ENCODE measurements at regions not wholly inside any gene's neighbourhood (a gene's known extent, or its start where the extent isn't known, plus 50 kb on each side); places are given as distances from the start of the nearest gene placed in this dataset.
A peak's percentile ranks its signal among the peaks of the same experiment; 100 is the strongest.

- ATAC-seq (no peak), FAIRE-seq (no peak), DNase-seq (no peak)
- H3K4me1 ChIP-seq = no peaks in the 10 kb centered on the region
- no peak overlapping the region for H3K27ac ChIP-seq
- TF ChIP-seq CTCF (IDR thresholded peaks at IDR 0.05) = no peak
- no peaks in the 10 kb centered on the region for H3K27me3 ChIP-seq
- intact Hi-C loops (cut with DNase I) = no loop called here
- H3K4me3 ChIP-seq = no peak overlapping the region
- no peaks in the 10 kb centered on the region for H3K9me3 ChIP-seq
- H3K36me3 ChIP-seq = no peaks in the 10 kb centered on the region
These were observed 425.2 kb downstream of the CHL1 start for GRCh38 chr3:621714-622113.

GRCh38 chr3:622314-622713 lies 425.8 kb downstream of the CHL1 start:
- Histone ChIP-seq H3K27ac (no peak overlapping the region), H3K9me3 (no peaks in the 10 kb centered on the region), H3K4me3 (no peak overlapping the region), H3K36me3 (no peaks in the 10 kb centered on the region), H3K27me3 (no peaks in the 10 kb centered on the region), H3K4me1 (no peaks in the 10 kb centered on the region)
- intact Hi-C loops (cut with DNase I) = no loop called here
- no peak for TF ChIP-seq CTCF (IDR thresholded peaks at IDR 0.05)
- ATAC-seq (no peak), FAIRE-seq (no peak), DNase-seq (no peak)
- 68 to 86% methylated on average over 7 of the region's 7 CpGs for WGBS, 2 donors

- H3K9me3 ChIP-seq = no peaks in the 10 kb centered on the region
- FAIRE-seq (no peak), DNase-seq (no peak), ATAC-seq (no peak)
- intact Hi-C loops (cut with DNase I) = no loop called here
- H3K4me1 ChIP-seq = no peaks in the 10 kb centered on the region
- H3K27me3 ChIP-seq = no peaks in the 10 kb centered on the region
- H3K27ac ChIP-seq = no peak overlapping the region
- no peak overlapping the region for H3K4me3 ChIP-seq
- 38 to 63% methylated on average over 4 of the region's 4 CpGs for WGBS, 2 donors
- TF ChIP-seq CTCF (IDR thresholded peaks at IDR 0.05) = no peak
- no peaks in the 10 kb centered on the region for H3K36me3 ChIP-seq
These were observed 427.5 kb downstream of the CHL1 start for GRCh38 chr3:623914-624545.

GRCh38 chr3:632571-633170 lies 436.1 kb downstream of the CHL1 start:
- FAIRE-seq = no peak
- 9 to 11% methylated on average over 10 of the region's 10 CpGs for WGBS, 2 donors
- peak in 3 of 6 donors; percentile 11 to 57 (median 16) for DNase-seq

More at GRCh38 chr3:632571-633170, 436.1 kb downstream of the CHL1 start:
- no peak overlapping the region for H3K27ac ChIP-seq
- no peaks in the 10 kb centered on the region for H3K27me3 ChIP-seq
- no peak overlapping the region for H3K4me3 ChIP-seq
- peak; percentile 41 to 58 (median 50) for TF ChIP-seq CTCF (IDR thresholded peaks at IDR 0.05)
- H3K4me1 ChIP-seq = no peaks in the 10 kb centered on the region
- peak in 3 of 4 donors; percentile 54 to 60 (median 59) for ATAC-seq
- intact Hi-C loops (cut with DNase I) = no loop called here
- H3K9me3 ChIP-seq = no peaks in the 10 kb centered on the region
- no peaks in the 10 kb centered on the region for H3K36me3 ChIP-seq

Data from pancreas (tissue), 10 donors.